H1 (cell line): ENCODE measurements at regions not wholly inside any gene's neighbourhood (a gene's known extent, or its start where the extent isn't known, plus 50 kb on each side); places are given as distances from the start of the nearest gene placed in this dataset.

Experiments
- CTCF ChIA-PET: fragments of 300-600 bp; sonication (Branson Sonifier 250); formaldehyde crosslinking; loops from one replicate; lab custom pipeline; 2021; ENCODE audit not compliant: partially characterized antibody; lab: Charles Lee
- POLR2A ChIA-PET: fragments of 300-600 bp; sonication (Branson Sonifier 250); formaldehyde crosslinking; loops from one replicate; lab custom pipeline; 2021; ENCODE audit warnings: inconsistent platforms; ENCODE audit not compliant: partially characterized antibody; lab: Charles Lee
- DNase-seq, 2 experiments: peaks; one replicate each; pipeline versions ENCODE4 v3.0.0 to v3.0.0-alpha.2; 2010 to 2022; ENCODE audit warnings: low spot score in 2 of 2, low read depth in 1 of 2, mixed read lengths in 1 of 2
- FAIRE-seq: peaks from 2 replicates; lab custom pipeline; 2011; peaks lifted over from hg19 to GRCh38; lab: Jason Lieb, UNC
- H2AFZ ChIP-seq: 2 replicates; pipeline ENCODE4 v1.8.1; 2012; ENCODE audit warnings: low read length, inconsistent platforms
- H2AK5ac ChIP-seq: 2 replicates; pipeline ENCODE4 v1.6.1; 2013; ENCODE audit warnings: low read depth, low read length
- H2BK120ac ChIP-seq: replicated peaks from 2 replicates; pipeline ENCODE3; 2013; ENCODE audit warnings: low read depth, low read length, inconsistent platforms
- H2BK12ac ChIP-seq: 2 replicates; pipeline ENCODE4 v1.6.1; 2013; ENCODE audit warnings: low read depth, low read length
- H2BK15ac ChIP-seq: 2 replicates; pipeline ENCODE4 v1.6.1; 2013; ENCODE audit warnings: low read length
- H2BK20ac ChIP-seq: 2 replicates; pipeline ENCODE4 v1.6.1; 2013; ENCODE audit warnings: low read length
- H2BK5ac ChIP-seq: 2 replicates; pipeline ENCODE4 v1.6.1; 2013; ENCODE audit warnings: low read depth, low read length
- H3K14ac ChIP-seq: 2 replicates; pipeline ENCODE4 v1.6.1; 2013; ENCODE audit warnings: inconsistent platforms; ENCODE audit not compliant: insufficient read length
- H3K18ac ChIP-seq: 2 replicates; pipeline ENCODE4 v1.6.1; 2013; ENCODE audit warnings: low read length; ENCODE audit errors: extremely low read depth
- H3K23ac ChIP-seq: 2 replicates; pipeline ENCODE4 v1.6.1; 2013; ENCODE audit warnings: inconsistent platforms; ENCODE audit not compliant: insufficient read length
- H3K23me2 ChIP-seq: 2 replicates; pipeline ENCODE4 v1.6.1; 2013; ENCODE audit warnings: low read depth, low read length
- H3K27ac ChIP-seq: 2 replicates; pipeline ENCODE4 v1.6.1; 2011; ENCODE audit warnings: low read depth, low read length, inconsistent platforms
- H3K27me3 ChIP-seq, 4 experiments: replicated peaks in 1 of 4; 1 replicate in 1 of 4; 2 replicates in 3 of 4; pipeline versions ENCODE4 v1.6.1 to v1.8.1; 2011 to 2013; ENCODE audit warnings: low read length in 3 of 4, mild to moderate bottlenecking in 3 of 4, inconsistent platforms in 2 of 4, mixed read lengths in 2 of 4, moderate library complexity in 1 of 4; ENCODE audit not compliant: control insufficient read depth in 3 of 4, insufficient read depth in 3 of 4; ENCODE audit errors: extremely low read depth in 1 of 4
- H3K36me3 ChIP-seq, 4 experiments: 2 replicates each; pipeline versions ENCODE4 v1.6.1 to v1.8.1; 2011 to 2013; ENCODE audit warnings: mild to moderate bottlenecking in 4 of 4, low read length in 3 of 4, moderate library complexity in 2 of 4, control low read depth in 1 of 4, inconsistent platforms in 1 of 4; ENCODE audit not compliant: insufficient read depth in 4 of 4, control insufficient read depth in 2 of 4
- H3K4ac ChIP-seq: replicated peaks from 2 replicates; pipeline ENCODE3; 2013; ENCODE audit warnings: low read length, low read depth, mixed read lengths, inconsistent platforms; ENCODE audit not compliant: insufficient read length
- H3K4me1 ChIP-seq, 4 experiments: replicated peaks in 1 of 4; 1 replicate in 1 of 4; 2 replicates in 3 of 4; pipeline versions ENCODE4 v1.6.1 to v1.8.1; 2011 to 2013; ENCODE audit warnings: low read length in 3 of 4, inconsistent platforms in 2 of 4, mixed read lengths in 1 of 4; ENCODE audit not compliant: insufficient read depth in 4 of 4, control insufficient read depth in 3 of 4
- H3K4me2 ChIP-seq, 2 experiments: 2 replicates each; pipeline versions ENCODE4 v1.6.1 to v1.8.1; 2011 to 2013; ENCODE audit warnings: low read depth in 2 of 2, low read length in 2 of 2, control low read depth in 1 of 2, inconsistent platforms in 1 of 2, mild to moderate bottlenecking in 1 of 2; ENCODE audit not compliant: insufficient read depth in 1 of 2
- H3K4me3 ChIP-seq, 4 experiments: fragments of 200-600, 300-600 bp in 1 of 4; sonication (generic), shearing (Covaris generic), sonication (Bioruptor Twin) in 1 of 4; 2 replicates each; pipeline versions ENCODE4 v1.5.1 to v1.8.1; 2011 to 2016; ENCODE audit warnings: low read length in 4 of 4, low read depth in 3 of 4, control low read depth in 2 of 4, inconsistent platforms in 2 of 4, mild to moderate bottlenecking in 2 of 4, mixed read lengths in 1 of 4, moderate library complexity in 1 of 4; ENCODE audit not compliant: insufficient read depth in 2 of 4; ENCODE audit errors: extremely low read depth in 1 of 4
- H3K56ac ChIP-seq: replicated peaks from 2 replicates; pipeline ENCODE3; 2013; ENCODE audit warnings: low read depth, mild to moderate bottlenecking, mixed read lengths, low read length, inconsistent platforms; ENCODE audit not compliant: insufficient read length
- H3K79me1 ChIP-seq: 2 replicates; pipeline ENCODE4 v1.6.1; 2013; ENCODE audit warnings: low read depth, low read length, control low read depth
- H3K79me2 ChIP-seq, 2 experiments: 2 replicates each; pipeline versions ENCODE4 v1.6.1 to v1.8.1; 2012 to 2013; ENCODE audit warnings: low read length in 2 of 2, mild to moderate bottlenecking in 2 of 2, inconsistent platforms in 1 of 2; ENCODE audit not compliant: insufficient read depth in 2 of 2, control insufficient read depth in 1 of 2
- H3K9ac ChIP-seq, 4 experiments: replicated peaks in 1 of 4; 1 replicate in 1 of 4; 2 replicates in 3 of 4; pipeline versions ENCODE4 v1.6.1 to v1.8.1; 2011 to 2013; ENCODE audit warnings: low read depth in 3 of 4, low read length in 3 of 4, control low read depth in 2 of 4, mild to moderate bottlenecking in 2 of 4, moderate library complexity in 2 of 4, inconsistent platforms in 1 of 4; ENCODE audit errors: extremely low read depth in 1 of 4
- H3K9me3 ChIP-seq, 2 experiments: 2 replicates each; pipeline versions ENCODE4 v1.6.1 to v1.8.1; 2012 to 2013; ENCODE audit warnings: mild to moderate bottlenecking in 2 of 2, moderate library complexity in 2 of 2, control low read depth in 1 of 2, inconsistent platforms in 1 of 2, low read depth in 1 of 2, low read length in 1 of 2, mixed read lengths in 1 of 2; ENCODE audit not compliant: insufficient read depth in 2 of 2
- H4K20me1 ChIP-seq, 2 experiments: replicated peaks in 1 of 2; 2 replicates each; pipeline versions ENCODE3 to v1.8.1; 2011 to 2013; ENCODE audit warnings: inconsistent platforms in 2 of 2, low read length in 2 of 2, mild to moderate bottlenecking in 1 of 2; ENCODE audit not compliant: insufficient read depth in 2 of 2, control insufficient read depth in 1 of 2
- H4K5ac ChIP-seq: 2 replicates; pipeline ENCODE4 v1.6.1; 2013; ENCODE audit warnings: low read length, low read depth, mixed read lengths, inconsistent platforms; ENCODE audit not compliant: insufficient read length
- H4K8ac ChIP-seq: 2 replicates; pipeline ENCODE4 v1.8.0; 2013; ENCODE audit warnings: mild to moderate bottlenecking, moderate library complexity, low read length, inconsistent platforms; ENCODE audit not compliant: insufficient read depth; ENCODE audit errors: extremely low read depth
- H4K91ac ChIP-seq: replicated peaks from 2 replicates; pipeline ENCODE3; 2013; ENCODE audit warnings: low read length, mixed read lengths, inconsistent platforms; ENCODE audit not compliant: insufficient read length
- CREB1 ChIP-seq: IDR thresholded peaks from 2 replicates; pipeline ENCODE4 v1.6.1; 2012; ENCODE audit warnings: inconsistent platforms
- CTCF ChIP-seq, 3 experiments: IDR thresholded peaks; 1 replicate in 2 of 3; 2 replicates in 1 of 3; pipeline versions ENCODE4 v1.5.1 to v1.6.1; 2011; ENCODE audit warnings: low read length in 3 of 3, mild to moderate bottlenecking in 3 of 3, inconsistent platforms in 2 of 3, low read depth in 1 of 3, moderate library complexity in 1 of 3; ENCODE audit not compliant: insufficient read depth in 1 of 3; ENCODE audit errors: control extremely low read depth in 1 of 3
- EP300 ChIP-seq, 2 experiments: IDR thresholded peaks; 1 replicate in 1 of 2; 2 replicates in 1 of 2; pipeline ENCODE4 v1.6.1; 2011 to 2012; ENCODE audit warnings: low read depth in 2 of 2, low read length in 2 of 2, mild to moderate bottlenecking in 2 of 2, borderline replicate concordance in 1 of 2, inconsistent platforms in 1 of 2, moderate library complexity in 1 of 2
- GTF2F1 ChIP-seq: IDR thresholded peaks from 2 replicates; pipeline ENCODE4 v1.6.1; 2012; ENCODE audit warnings: low read depth, low read length, improper control_type of control experiment, borderline replicate concordance
- RNF2 ChIP-seq: fragments of 200-900, 300-1000 bp; sonication (generic); IDR thresholded peaks from 2 replicates; pipeline ENCODE4 v1.7.1; 2016; ENCODE audit warnings: borderline replicate concordance, low read depth, mild to moderate bottlenecking, antibody characterized with exemption, low read length; ENCODE audit not compliant: poor library complexity, severe bottlenecking; ENCODE audit errors: missing control alignments
- SP1 ChIP-seq: IDR thresholded peaks from 2 replicates; pipeline ENCODE4 v1.6.1; 2011; ENCODE audit warnings: low read depth, low read length
- SP2 ChIP-seq: IDR thresholded peaks from 2 replicates; pipeline ENCODE4 v1.6.1; 2012; ENCODE audit warnings: mild to moderate bottlenecking, low read length, inconsistent platforms
- WGBS, 2 experiments: shearing (Covaris generic) in 1 of 2; methylation state at CpG; one replicate each; pipeline versions ENCODE4 v1.1.6 to v1.1.7; 2013 to 2015; ENCODE audit warnings: low lambda C conversion rate in 2 of 2, mixed read lengths in 2 of 2, inconsistent platforms in 1 of 2, low coverage in 1 of 2, missing lambda C conversion rate in 1 of 2; ENCODE audit not compliant: insufficient replicate concordance in 2 of 2, insufficient coverage in 1 of 2, insufficient read length in 1 of 2; ENCODE audit errors: extremely low coverage in 1 of 2, missing lambda C conversion rate in 1 of 2; 5-methylcytosine and 5-hydroxymethylcytosine counted together
- TF ChIP-seq, protein P1 (sequence below): IDR thresholded peaks from 2 replicates; pipeline ENCODE4 v1.6.1; 2012; ENCODE audit warnings: inconsistent platforms

DNA sequence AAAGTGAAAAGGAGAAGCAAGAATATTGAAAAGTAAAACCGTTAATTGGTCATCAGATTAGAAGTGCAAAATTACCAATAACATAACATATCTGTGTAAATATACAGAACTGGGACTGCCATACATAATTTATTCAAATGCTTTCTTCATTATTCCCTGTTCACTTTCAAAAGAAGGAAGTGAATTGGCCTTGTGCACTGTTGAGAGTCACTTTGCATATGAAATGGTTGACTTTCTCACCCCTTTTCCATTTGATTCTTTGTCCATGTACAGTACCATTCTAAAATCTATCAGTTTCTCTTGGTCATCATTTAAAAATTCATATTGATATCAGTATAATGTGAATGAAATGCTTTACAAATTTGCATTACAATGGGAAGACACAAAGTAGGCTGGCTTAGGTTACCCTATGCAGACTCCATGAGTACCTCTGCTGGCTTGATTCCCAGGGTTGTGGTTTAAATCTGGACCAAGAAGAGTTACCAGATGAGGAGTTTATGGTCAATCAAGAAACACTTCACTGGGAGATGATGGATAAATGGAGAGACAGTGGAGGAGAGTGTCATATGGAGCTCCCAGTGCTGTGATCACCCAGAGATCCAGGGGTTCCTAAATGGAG lies 210.9 kb upstream of the TOPAZ1 start:
- Histone ChIP-seq H3K4ac (no peak overlapping the region), H4K91ac (no peak overlapping the region), H3K27me3 (no peaks in the 10 kb centered on the region), H3K23ac (no peak overlapping the region), H4K8ac (no peak overlapping the region), H2AK5ac (no peak overlapping the region), H3K56ac (no peak overlapping the region), H3K36me3 (no peaks in the 10 kb centered on the region), H3K4me2 (no peak overlapping the region), H3K9ac (no peak overlapping the region), H3K27ac (no peak overlapping the region), H3K9me3 (no peaks in the 10 kb centered on the region), H3K18ac (no peak overlapping the region), H3K79me2 (no peaks in the 10 kb centered on the region), H3K23me2 (no peaks in the 10 kb centered on the region), H3K79me1 (no peaks in the 10 kb centered on the region), H2AFZ (no peak overlapping the region), H3K4me3 (no peak overlapping the region)
- 59% methylated on average over 1 of the region's 1 CpG; no CpG with 5 or more reads in 1 of the 2 experiments for WGBS, 2 experiments
- ChIA-PET CTCF (interaction anchor here (0.6 kb wide), 1 partner anchor 57 kb away, joined by 3 read pairs; no protein-coding TSS in a partner anchor), POLR2A (no interaction called here)
- no peak for FAIRE-seq
- TF ChIP-seq GTF2F1 = no peak
- TF ChIP-seq SP2 = no peak
- TF ChIP-seq SP1 = no peak
- no peak for TF ChIP-seq CTCF (IDR thresholded peaks at IDR 0.05; ENCODE audit: control extremely low read depth in 1 of 3, insufficient read depth in 1 of 3, low read depth in 1 of 3, low read length in 3 of 3)
- TF ChIP-seq CREB1 = no peak
- no peak for TF ChIP-seq RNF2
- TF ChIP-seq EP300 (IDR thresholded peaks at IDR 0.05; ENCODE audit: borderline replicate concordance in 1 of 2, low read depth in 2 of 2, low read length in 2 of 2) = no peak
- TF ChIP-seq, protein P1, sequence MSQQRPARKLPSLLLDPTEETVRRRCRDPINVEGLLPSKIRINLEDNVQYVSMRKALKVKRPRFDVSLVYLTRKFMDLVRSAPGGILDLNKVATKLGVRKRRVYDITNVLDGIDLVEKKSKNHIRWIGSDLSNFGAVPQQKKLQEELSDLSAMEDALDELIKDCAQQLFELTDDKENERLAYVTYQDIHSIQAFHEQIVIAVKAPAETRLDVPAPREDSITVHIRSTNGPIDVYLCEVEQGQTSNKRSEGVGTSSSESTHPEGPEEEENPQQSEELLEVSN = no peak
- TF ChIP-seq, all 59 proteins: peak for 0
- DNase-seq = no peak
- Histone ChIP-seq H2BK5ac (no peak overlapping the region), H3K14ac (no peak overlapping the region), H3K4me1 (peaks cover 0 to 3% (median 1%) of the 10 kb centered on the region in 4 experiments; a peak in 3 of 7 replicates), H2BK120ac (no peak overlapping the region), H4K20me1 (no peaks in the 10 kb centered on the region), H4K5ac (no peak overlapping the region), H2BK15ac (no peak overlapping the region), H2BK12ac (no peak overlapping the region), H2BK20ac (no peak overlapping the region)
